GM19463 (cell line): ENCODE measurements at regions not wholly inside any gene's neighbourhood (a gene's known extent, or its start where the extent isn't known, plus 50 kb on each side); places are given as distances from the start of the nearest gene placed in this dataset.

Source experiments
- ATAC-seq: cut with Tn5 transposase; IDR thresholded peaks from one replicate; pipeline ENCODE4 v1.9.1; 2021; ENCODE audit warnings: mild to moderate bottlenecking, moderate library complexity; ENCODE audit not compliant: unreplicated experiment

DNA sequence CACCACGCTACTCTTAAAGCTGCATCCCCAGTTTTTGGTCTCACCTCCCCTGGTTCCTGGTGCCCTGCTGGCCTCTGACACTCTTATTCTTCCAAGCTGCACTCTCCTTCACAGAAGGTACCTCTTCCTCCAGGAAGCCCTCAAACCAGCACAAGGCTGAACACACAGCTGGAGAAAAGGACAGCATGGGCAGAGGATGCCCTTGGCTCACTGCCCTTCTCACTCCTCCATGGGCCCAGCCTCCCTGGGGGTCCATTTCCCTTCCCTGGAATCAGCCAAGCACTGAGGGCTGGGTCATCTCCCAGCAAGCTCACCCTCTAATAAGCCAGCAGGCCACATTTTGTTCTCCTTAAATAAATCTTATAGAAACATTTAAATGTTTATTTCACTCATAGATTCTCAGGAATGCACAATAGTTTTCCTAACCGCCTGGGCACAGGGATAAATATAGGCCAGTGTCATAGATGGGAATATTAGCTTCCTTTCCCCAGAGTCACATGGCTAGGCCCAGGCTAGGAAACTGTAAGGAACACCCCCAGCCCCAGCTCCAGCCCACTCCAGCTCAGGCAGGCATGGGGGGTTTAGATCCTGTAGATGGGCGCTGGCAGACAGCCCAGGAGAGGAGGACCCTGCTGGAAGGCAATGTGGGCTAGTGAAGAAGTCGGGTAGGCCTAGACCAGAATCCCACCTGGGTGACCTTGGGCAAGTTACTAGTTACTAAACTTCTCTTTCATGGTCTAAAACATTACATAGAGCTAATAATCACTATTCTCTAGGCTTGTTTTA, 51.5 kb downstream of the IRAG1 start:
- peak; percentile 17 for ATAC-seq

DNA sequence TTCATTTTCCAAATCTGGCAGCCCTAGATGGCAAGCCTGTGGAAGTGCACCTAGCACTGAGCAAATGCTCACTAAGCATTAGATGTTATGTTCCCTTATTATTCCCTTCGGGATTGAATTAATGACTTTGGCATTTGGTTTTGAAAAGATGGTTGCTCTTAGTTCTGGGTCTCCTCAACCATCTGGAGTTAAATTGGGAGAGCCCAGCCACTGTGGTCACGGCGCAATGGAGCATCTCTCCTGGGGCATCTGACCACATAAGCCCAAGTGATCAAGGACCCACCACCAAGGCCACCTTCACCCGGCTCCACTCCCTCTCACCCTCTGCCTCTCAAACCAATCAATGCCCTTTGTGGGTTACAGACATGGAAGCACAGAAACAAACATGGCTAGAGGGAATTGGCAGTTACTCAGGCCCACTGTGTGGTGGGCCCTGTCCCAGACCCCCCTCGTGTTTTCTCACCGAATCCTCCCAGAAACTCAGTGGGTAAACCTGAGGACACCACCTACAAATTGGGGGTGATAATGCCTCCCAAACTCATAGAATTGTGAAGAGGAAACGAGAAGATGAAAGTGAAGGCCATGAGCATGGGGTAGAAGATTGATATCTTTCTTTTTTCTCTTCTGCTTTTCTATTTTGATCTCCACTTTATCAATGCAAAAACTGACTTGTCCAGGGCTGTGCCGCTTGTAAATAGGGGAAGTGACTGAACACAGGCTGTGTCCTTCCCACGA, 52.2 kb downstream of the IRAG1 start:
- peak; percentile 84 for ATAC-seq

DNA sequence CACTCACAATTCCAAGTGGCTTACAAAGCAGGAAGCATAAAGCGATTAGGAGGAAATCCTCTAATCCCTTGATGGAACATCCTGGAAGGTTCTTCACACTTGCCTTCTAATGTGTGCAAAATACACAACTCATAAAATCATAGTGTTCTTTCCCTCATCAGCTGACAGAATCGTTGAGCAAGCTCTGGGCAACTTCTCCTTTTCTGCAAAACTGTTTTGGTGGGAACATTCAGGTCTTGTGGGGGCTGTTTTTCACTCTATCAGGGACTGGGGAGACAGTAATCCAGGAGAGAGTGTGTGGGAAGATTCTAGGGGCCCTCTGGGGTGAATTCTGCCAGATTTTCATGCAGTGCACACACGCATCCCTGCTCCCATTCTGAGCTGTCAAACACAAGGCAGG, 53.2 kb downstream of the IRAG1 start:
- no peak for ATAC-seq

DNA sequence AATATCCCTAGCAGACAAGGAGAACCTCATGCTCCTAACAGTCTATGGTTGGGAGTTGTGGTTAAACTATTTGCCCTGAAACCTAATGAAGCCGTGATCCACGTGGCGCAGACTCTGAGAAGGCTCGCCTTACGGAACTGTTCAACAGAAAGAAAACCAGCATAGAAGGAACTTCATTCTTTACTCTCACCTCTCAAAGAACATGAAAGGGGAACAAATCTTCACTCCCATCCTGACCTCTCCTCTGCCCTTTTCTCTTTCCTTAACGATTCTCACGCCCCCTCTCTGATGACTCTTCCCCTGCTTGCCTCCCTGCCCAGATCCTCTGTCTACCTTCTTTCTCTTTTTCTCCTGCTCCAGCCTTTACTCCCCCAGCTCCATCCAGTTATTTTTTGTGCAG, 54.2 kb downstream of the IRAG1 start:
- no peak for ATAC-seq

DNA sequence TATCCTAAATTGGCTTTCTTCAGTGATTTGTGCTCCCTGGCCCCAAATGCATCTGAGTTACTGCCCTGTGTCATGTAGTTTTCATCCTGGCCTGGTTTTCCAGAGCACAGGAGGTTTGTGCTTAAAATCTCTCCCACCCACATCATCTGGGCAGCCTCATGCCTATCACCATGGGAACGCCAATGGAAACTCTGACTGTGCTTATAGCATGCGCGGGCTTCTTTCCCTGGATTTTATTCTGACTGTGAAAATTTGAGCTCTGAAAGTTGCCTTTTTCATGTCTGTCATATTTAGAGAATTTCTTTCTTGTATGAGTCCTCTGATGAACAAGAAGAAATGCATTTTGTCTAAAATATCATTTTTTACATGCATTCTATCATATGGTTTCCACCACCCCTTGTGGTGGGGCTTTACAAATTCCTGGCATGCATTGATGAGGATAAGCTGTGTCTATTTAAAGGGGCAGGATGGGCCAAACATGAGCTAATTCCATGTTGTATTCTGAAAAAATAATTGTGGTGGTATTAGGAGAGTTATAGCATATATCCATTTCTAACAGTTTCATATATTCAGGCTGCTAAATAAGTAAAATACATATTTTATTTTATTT, 55.1 kb downstream of the IRAG1 start:
- ATAC-seq: no peak

DNA sequence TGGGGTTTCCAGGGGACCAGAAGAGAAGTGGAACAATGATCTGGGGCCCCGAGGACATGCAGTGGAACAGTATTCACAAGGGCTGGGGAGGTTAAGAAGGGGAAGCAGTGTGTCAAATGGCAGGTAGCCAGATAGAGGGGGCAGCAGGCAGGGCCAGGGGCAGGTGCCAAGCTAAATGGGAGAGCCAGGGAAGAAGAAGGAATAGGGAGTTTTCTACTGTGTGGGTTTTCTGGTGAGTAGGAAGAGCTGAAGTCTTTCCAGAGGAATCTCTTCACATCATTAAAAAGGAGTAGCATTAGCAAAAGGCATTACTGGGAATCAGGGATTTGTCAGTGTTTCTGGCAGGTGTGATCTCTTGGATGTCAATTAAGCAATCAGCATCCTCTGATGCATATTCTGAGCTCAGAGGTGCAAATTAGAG, 55.8 kb downstream of the IRAG1 start:
- ATAC-seq: no peak

DNA sequence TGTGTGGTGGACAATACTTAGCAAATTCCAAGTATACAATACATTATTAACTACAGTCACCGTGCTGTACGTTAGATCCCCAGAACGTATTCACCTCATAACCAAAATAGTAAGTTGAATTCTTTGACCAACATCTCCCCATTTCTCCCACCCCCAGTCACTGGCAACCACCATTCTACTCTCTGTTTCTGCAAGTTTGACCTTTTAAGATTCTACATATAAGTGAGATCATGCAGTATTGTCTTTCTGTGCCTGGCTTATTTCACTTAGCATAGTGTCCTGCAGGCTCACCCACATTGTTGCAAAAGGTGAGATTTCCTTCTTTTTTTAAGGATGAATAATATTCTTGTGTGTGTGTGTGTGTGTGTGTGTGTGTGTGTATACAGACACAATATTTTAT, 59.1 kb downstream of the IRAG1 start:
- ATAC-seq: no peak

DNA sequence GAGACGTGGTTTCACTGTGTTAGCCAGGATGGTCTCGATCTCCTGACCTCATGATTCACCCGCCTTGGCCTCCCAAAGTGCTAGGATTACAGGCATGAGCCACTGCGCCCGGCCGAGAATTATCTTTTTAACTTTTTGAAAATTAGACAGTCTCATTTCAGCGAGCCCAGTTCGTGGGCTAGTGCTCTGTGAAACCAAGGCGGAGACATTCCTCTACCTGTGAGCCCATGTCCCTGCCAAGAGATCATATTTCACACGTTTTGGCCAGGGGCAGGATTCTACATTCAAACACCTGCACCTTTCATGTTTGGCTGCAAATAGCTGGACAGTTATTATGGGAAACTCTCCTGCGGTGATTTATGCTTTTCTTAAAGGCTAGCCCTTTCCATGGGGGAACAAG, 60.3 kb downstream of the IRAG1 start:
- no peak for ATAC-seq

DNA sequence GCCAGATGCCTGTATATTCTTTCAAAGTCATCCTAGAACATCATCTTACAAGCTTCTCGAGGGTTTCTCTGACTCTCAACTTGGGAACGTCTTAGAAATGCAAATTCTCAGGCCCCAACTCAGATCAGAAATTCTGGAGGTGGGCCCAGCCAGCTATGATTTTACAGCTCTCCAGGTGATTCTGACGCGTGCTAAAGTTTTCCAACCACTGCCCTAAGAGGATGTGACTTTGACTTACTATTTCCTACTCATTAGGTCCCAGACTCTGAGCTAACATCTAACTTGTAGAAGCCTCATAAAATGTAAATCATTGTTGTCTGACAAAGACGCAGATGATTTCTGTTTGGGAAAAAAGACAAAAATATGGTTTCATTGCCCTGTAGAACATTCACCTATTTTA, 61.1 kb downstream of the IRAG1 start:
- no peak for ATAC-seq

DNA sequence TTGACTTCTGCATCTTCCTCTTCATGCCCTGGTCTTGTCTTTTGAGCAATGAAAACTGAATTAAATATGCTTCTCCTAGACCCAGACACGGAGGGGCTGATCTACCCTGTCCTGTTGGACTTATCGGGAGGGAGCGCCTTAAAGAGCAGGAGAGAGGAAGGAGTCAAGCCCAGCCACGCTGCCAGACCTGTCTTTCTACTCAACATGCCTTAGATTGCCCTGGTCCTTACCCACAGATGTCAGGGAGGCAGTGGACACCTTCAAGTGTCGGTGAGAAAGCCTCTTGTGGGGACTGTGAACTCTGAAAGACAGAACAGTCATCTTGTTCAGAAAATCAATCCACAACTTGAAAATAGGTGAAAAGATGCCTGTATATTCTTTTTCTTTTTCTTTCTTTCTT, 61.8 kb downstream of the IRAG1 start:
- ATAC-seq: no peak

DNA sequence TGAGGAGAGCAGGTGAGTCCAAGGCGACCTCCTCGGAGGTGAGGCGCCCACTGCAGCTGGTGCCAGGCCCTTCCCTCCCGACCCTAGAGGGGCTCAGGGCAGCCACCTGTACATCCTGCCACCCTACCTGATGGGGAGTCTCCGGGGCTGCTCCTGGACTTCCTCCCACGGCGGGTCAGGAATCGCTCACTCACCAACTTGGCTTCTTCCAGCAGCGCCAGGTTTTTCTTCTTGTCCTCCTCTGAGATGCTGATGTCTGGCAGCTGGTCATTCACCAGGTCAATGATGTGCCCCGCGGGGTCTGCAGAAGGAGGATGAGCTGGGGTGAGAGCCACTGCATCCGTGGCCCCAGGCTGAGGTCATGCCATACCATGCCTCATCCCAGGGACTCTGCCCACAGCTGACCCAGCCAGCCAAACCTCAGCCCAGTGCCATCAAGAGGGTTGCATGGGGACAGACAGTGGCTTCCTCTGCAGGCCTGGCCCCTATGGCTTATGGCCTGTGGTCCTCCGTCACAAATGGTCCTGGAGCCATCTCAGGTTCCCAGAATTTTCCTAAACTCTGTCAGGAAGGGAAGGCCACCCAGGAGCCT, 61.0 kb upstream of the LYVE1 start:
- no peak for ATAC-seq

DNA sequence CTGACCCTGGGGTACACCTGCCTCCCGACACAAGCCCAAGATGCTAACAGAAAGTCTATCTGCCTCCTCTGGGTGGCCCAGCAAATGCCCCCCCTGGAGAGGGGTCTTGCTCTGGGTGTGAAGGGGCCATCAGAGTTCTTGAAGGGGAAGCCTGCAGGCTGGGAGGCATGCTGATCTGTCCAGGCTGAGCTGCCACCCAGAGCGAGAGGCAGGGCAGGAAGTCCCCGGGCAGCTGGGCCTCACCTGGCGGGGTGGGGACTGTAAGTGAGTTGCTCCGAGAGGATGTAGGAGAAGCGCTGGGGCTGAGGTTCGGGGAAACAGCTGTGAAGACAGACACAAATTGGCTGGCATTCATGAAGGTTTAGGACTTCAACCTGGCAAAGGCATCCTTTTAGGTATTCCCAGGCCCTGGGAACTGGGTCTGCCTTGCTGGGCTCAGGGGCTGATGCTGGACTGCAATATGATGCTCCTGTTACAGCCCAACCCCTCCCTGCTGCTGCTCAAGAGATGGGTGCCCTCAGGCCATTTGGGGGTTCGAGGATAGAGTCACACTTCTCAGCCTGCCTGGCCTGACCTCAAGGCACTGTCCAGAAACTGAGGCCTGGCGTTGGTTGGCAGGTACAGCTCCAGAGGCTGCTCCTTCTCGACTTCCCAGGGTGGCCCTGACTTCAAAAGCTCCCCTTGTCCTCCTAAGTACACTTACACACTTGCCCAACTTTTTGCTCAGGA, 60.2 kb upstream of the LYVE1 start:
- no peak for ATAC-seq

DNA sequence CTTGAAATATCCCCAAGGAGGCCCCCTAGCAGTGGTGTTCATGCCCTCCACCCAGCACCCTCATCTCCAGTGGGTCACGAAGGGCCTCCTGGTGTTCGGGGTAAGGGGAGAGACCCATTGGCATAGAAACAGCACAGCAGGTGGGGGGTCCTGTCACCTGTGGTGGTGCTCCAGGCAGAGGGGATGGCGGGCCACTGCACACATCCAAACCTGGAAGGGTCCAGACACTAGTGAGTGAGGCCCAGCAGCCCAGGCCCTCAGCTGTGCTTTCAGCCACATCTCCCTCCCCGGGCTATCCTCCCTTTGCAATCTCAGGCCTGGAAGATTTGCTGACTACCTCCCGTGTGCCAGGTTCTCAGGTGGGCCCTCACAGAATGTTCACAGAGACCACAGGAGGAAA, 59.4 kb upstream of the LYVE1 start:
- ATAC-seq: no peak

DNA sequence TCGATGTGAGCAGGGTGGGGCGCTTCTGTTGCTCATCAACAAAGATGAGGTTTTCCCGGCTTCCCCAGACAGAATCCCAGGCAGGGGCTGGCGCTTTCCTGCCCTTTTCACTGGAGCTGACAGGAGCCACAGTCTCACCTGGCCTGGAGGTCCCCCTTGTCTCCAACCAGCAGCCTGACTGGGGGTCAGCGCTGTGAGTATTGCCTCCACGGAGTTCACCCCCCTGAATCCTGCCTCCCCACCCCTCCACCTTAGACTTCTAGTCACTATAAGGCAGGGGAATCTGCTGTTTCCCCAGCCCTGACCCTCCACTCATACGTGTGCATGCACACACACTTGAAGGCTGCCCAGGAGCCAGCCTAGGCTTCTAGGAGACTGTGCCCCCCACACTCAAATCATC, 58.8 kb upstream of the LYVE1 start:
- ATAC-seq: no peak

DNA sequence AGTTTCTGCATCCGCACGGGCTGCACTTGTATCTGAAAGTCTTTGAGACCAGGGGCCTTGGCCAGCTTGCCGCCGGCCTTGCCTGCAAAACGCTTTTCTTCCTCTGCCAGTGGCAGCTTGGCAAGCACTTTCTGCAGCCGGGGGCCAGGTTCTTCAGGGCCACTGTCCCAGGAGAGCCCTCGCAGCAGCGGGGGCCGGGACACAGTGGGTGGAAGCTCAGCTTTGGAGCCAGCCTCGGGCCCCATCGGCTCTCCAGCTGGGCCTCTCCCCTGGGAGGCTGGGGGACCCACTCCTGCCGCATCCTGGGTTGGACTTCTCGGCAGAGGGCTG, 57.5 kb upstream of the LYVE1 start:
- no peak for ATAC-seq

DNA sequence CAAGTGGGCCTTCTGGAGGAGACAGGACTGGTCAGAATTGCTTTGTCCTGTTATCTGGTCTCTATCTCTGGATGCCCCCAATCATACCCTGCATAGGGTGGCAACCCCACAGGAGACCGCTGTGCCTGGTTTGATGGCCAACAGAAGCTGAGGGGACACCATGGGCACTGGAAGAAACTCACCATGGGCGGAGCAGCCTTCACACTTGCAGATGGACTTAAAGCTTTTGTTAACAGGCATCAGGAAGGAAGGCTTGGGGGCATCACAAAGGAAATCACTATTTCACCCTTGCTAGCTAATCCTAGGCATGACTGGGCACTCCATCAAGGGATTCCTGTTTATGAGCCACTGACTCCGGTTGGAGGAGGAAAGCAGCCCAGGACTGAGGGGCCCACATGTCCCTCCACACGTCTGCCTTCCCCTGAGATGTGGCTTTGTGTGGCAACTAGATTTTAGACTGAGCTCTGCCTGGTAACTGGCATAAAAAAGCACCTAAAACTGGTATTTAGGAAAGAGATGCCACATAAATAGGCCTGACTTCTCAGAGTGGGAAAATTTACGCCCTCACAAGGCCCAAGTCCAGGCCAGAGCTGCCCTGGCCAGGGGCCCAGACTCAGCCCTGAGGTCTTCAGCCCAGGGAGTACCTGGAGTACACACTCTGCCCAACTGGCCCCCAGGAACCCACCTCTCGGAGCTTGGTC, 57.0 kb upstream of the LYVE1 start:
- no peak for ATAC-seq

DNA sequence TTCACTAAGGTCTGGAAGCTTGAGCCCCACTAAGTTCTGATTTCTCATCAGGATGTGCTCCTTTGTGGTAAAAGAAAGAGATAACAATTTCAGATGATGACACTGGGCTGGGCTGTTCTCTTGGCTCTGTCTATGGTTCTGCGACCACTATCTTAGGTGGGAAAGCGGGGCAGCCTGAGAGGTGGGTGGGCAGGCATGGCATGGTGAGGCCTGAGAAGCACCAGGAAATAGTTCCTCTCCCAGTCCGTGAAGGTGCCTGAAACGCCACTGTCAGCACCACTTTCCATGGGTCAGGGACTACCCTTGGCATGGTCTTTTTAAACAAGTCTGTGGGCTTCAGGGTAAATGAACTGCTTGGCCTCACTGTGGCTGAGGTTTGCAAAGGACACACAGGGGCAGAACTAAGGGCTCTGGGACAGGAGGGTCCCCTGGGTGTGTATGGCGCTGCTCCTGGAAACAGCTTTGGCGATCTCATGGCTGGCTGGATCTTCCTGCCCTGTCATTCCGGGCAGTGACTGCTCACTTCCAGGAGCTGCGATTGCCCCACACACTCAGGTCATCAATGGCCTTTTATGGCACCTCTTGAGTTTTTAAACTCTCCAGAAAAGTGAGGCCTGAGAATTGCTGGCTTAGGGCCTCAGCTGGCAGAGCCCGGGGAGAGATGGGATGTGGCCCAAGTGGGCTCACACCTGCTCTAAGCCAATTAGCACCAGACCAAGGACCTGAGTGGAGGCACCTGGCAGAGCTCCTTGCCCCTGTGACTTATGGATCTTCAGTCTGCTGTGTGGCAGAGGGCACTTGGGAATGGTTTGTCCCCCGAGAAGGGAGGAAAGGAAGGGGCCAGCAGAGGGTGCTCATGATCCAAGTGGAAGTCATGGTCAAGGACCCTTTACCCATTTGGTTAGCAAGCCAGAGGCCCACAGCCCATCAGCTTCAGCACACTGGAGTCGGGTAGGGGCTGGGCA, 55.6 kb upstream of the LYVE1 start:
- ATAC-seq: no peak

DNA sequence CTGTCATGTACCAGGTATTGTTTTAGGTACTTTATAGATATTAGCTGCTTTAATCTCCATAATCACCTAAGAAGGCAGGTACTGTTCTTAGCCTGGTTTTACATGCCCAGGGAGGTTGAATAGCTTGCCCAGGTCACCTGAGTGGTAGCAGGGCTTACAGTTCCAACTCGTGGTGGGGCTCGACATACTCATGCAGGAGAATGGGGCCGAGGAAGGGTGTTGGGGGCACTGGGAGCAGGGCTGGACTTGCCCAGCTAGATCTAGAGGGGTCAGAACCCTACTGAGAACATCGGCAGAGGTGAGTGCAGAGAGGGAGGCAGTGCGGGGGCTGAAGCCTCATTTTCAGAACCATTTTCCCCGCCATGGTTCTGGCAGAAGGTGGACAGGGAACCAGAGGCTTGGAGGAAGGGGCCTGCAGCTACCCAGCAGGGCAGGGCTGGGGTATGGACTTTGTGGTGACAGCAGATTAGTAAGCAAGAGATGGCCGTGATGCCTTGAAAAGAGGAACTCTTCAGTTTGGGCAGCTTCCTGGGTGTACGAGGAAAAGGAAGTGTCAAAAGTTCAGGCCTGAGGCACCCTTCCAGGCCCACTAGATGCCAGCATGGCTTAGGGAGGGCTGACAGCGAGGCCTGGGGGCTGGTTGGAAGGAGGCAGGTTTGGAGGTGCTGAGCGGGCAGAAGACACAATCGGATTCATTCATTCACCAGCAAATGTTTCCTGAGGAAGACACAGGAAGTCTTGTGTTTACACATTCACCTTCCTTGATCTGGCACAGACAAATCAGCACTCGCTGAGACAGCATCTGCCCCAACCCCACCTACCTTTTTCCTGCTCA, 54.7 kb upstream of the LYVE1 start:
- ATAC-seq: no peak

DNA sequence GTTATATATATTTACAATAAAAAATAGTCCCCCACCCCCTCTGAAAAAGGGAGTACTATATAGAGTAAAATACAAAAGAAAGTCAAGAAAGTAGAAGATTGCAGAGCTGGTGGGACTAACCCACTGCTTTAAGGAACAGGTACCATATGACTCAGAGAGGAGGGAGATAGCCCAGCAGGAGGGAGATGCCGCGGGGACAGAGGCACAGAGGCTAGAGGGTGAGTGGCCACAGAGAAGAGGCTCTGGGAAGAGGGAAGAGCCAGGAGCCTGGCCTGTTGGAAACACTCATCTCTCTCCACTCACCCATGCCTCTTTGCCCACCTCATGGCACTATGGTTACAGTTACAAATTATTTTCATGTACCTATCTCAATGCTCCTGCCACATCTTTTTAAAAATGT, 53.6 kb upstream of the LYVE1 start:
- no peak for ATAC-seq
